ENCODE measurements at regions not wholly inside any gene's neighbourhood (a gene's known extent, or its start where the extent isn't known, plus 50 kb on each side); places are given as distances from the start of the nearest gene placed in this dataset.

DNA sequence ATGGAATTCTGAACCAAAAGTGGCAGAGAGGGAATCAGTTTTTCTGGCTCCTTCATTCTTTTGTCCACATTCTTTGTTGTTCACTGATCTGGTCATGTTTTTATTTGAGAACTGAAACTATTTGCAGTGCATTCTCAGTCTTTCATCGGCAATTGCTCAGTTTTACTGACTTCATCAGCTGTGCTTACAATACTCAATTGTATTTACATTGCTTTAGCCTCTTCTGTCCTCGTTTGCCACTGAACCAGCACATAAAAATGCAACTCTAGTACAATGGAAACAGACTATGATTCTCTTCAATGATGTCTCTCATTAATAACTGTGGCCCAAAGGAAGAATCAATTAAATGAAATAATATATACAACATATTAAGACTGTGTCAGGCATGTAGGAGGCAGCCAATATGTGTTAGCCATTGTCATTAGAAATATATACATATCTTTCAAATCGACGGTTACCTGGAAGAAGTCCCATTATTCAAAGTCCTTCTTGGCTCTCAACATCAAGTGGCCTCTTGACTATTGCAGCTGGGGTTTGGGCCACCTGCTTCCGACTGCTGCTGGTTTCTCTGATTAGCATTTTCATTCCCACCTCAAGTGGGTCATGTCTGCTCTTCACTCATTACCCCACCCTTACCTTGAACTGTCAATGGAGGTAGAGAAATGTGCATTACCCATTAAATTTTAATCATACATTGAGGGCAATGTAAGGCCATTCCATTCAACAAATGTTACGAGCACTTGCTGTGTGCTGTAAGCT, 600.1 kb downstream of the INSC start:
- H3K4me1 Mint-ChIP-seq = no peaks in the 10 kb centered on the region
- no peaks in the 10 kb centered on the region for H3K36me3 Mint-ChIP-seq
- no peak overlapping the region for H3K4me3 Mint-ChIP-seq
- peaks cover 2 to 3% (median 2%) of the 10 kb centered on the region in 3 donors for H3K27me3 Mint-ChIP-seq (ENCODE audit: low read depth in 3 of 3)
- H3K9me3 Mint-ChIP-seq = peaks cover 0 to 10% (median 1%) of the 10 kb centered on the region in 6 donors
- DNase-seq = no peak
- no peak overlapping the region for H3K27ac Mint-ChIP-seq

GRCh38 chr11:15716550-15716949, 601.8 kb downstream of the INSC start:
- Mint-ChIP-seq H3K36me3 (no peaks in the 10 kb centered on the region), H3K4me3 (no peak overlapping the region), H3K27ac (no peak overlapping the region), H3K27me3 (ENCODE audit: low read depth in 3 of 3) (peaks cover 2 to 3% (median 2%) of the 10 kb centered on the region in 3 donors), H3K9me3 (peaks cover 0 to 10% (median 1%) of the 10 kb centered on the region in 6 donors), H3K4me1 (no peaks in the 10 kb centered on the region)
- DNase-seq = no peak

GRCh38 chr11:15720460-15720859, 605.7 kb downstream of the INSC start:
- DNase-seq = no peak
- no peak overlapping the region for H3K27ac Mint-ChIP-seq
- peaks cover 2 to 3% (median 2%) of the 10 kb centered on the region in 3 donors for H3K27me3 Mint-ChIP-seq (ENCODE audit: low read depth in 3 of 3)
- no peaks in the 10 kb centered on the region for H3K36me3 Mint-ChIP-seq
- no peaks in the 10 kb centered on the region for H3K4me1 Mint-ChIP-seq
- H3K4me3 Mint-ChIP-seq = no peak overlapping the region
- peaks cover 0 to 8% (median 1%) of the 10 kb centered on the region in 6 donors for H3K9me3 Mint-ChIP-seq

- no peak for DNase-seq
- H3K9me3 Mint-ChIP-seq = peaks cover 0 to 18% (median 0%) of the 10 kb centered on the region in 6 donors
- no peaks in the 10 kb centered on the region for H3K4me1 Mint-ChIP-seq
- H3K27ac Mint-ChIP-seq = no peak overlapping the region
- H3K4me3 Mint-ChIP-seq = no peak overlapping the region
- H3K27me3 Mint-ChIP-seq (ENCODE audit: low read depth in 3 of 3) = no peaks in the 10 kb centered on the region
- H3K36me3 Mint-ChIP-seq = no peaks in the 10 kb centered on the region
Observed at GRCh38 chr11:15723966-15724365, 609.2 kb downstream of the INSC start.

GRCh38 chr11:15724601-15725000, 609.9 kb downstream of the INSC start:
- Mint-ChIP-seq H3K9me3 (peaks cover 0 to 18% (median 0%) of the 10 kb centered on the region in 6 donors), H3K27me3 (ENCODE audit: low read depth in 3 of 3) (no peaks in the 10 kb centered on the region), H3K4me3 (no peak overlapping the region), H3K4me1 (no peaks in the 10 kb centered on the region), H3K36me3 (no peaks in the 10 kb centered on the region), H3K27ac (no peak overlapping the region)
- DNase-seq = no peak

DNA sequence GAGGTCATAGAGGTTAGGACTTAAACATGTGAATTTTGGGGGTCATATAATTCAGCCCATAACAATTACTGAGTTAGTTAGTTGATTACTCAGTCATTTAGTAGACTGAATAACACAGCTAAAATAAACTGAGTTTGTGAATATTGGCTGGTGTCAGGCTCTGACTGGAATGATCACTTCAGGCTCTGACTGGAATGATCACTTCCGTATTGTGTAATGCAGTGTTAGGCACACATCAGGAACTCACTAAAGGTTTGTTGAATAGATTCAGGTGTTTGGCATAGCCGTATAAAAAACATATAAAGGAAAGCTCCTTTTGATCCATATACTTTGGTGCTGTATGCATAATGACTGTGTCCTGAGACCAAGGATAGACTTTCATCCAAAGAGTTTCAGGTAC, 610.5 kb downstream of the INSC start:
- Mint-ChIP-seq H3K27me3 (ENCODE audit: low read depth in 3 of 3) (no peaks in the 10 kb centered on the region), H3K36me3 (no peaks in the 10 kb centered on the region), H3K4me1 (no peaks in the 10 kb centered on the region), H3K27ac (no peak overlapping the region), H3K9me3 (peaks cover 0 to 18% (median 0%) of the 10 kb centered on the region in 6 donors), H3K4me3 (no peak overlapping the region)
- DNase-seq = no peak

DNA sequence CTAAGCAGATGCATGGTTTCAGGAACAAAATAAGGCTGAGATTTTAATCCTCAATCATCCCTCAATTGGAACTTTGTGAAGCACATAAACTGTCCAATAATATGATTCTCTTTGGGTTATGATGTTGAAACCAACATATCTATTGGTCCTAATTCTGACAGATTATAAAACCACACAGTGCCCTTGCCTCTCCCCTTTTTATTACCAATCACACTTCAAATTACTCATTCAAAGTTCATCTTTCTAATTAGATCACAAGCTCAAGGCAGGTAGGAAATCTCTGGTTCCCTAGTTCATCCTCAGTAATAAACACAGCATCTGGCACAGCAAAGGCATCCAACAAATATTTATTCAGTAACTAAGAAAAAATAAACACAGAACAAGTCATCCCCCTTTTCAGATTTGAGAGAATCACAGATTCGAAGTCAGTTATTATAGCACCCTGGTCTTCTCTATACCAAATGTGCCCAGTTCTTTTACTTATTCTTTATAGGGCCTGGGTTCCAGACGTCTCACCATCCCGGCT, 611.6 kb downstream of the INSC start:
- Mint-ChIP-seq H3K4me1 (no peaks in the 10 kb centered on the region), H3K27ac (no peak overlapping the region), H3K9me3 (peaks cover 0 to 18% (median 0%) of the 10 kb centered on the region in 6 donors), H3K4me3 (no peak overlapping the region), H3K36me3 (no peaks in the 10 kb centered on the region), H3K27me3 (ENCODE audit: low read depth in 3 of 3) (no peaks in the 10 kb centered on the region)
- DNase-seq = no peak

GRCh38 chr11:15726893-15727519, 612.3 kb downstream of the INSC start:
- no peak for DNase-seq
- Mint-ChIP-seq H3K27ac (no peak overlapping the region), H3K4me1 (no peaks in the 10 kb centered on the region), H3K9me3 (peaks cover 0 to 18% (median 0%) of the 10 kb centered on the region in 6 donors), H3K27me3 (ENCODE audit: low read depth in 3 of 3) (no peaks in the 10 kb centered on the region), H3K36me3 (no peaks in the 10 kb centered on the region), H3K4me3 (no peak overlapping the region)

- Mint-ChIP-seq H3K4me3 (no peak overlapping the region), H3K4me1 (no peaks in the 10 kb centered on the region), H3K36me3 (no peaks in the 10 kb centered on the region), H3K27me3 (ENCODE audit: low read depth in 3 of 3) (no peaks in the 10 kb centered on the region), H3K9me3 (peaks cover 0 to 14% (median 0%) of the 10 kb centered on the region in 6 donors), H3K27ac (no peak overlapping the region)
- DNase-seq = no peak
Observed at GRCh38 chr11:15727520-15727914, 612.8 kb downstream of the INSC start.

- no peak overlapping the region for H3K4me3 Mint-ChIP-seq
- H3K27me3 Mint-ChIP-seq (ENCODE audit: low read depth in 3 of 3) = no peaks in the 10 kb centered on the region
- H3K36me3 Mint-ChIP-seq = no peaks in the 10 kb centered on the region
- peaks cover 0 to 14% (median 0%) of the 10 kb centered on the region in 6 donors for H3K9me3 Mint-ChIP-seq
- no peaks in the 10 kb centered on the region for H3K4me1 Mint-ChIP-seq
- DNase-seq = no peak
- H3K27ac Mint-ChIP-seq = no peak overlapping the region
Observed at GRCh38 chr11:15728207-15728606, 613.5 kb downstream of the INSC start.

DNA sequence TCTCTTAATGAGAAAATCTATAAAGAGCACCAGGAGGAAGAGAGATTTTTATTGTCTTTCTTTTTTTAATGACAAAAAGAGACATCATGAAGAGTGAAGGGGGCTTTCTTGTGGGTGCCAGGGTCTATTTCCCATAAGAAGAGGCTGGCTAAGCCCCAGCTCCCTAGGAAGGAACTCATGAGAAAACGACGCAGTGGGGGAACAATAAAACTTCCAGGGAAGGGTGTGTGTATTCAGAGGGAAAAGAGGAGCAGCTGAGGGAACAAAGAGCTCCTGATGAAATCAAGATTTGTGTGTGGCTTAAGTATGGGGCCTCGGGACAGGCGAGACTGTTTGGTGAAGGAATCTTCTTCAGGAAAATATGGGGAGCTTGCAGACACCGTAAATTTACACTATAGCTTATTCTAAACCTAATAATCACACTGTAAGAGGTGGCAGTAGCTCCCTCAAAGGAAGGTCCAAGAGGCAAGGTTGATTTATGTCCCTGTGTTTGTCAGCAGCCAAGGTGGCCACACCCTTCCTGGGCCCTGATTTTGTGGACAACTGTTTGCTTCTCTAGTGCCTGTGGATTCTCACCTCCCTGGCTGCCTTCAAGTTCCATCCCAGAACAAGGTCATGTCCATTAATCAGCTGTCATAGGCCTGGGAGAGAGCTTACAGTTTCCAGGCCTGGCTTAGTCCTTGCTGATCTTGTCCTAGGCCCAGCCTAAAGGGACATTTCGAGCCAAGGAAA, 615.7 kb downstream of the INSC start:
- H3K27me3 Mint-ChIP-seq (ENCODE audit: low read depth in 3 of 3) = no peaks in the 10 kb centered on the region
- DNase-seq = no peak
- H3K4me1 Mint-ChIP-seq = no peaks in the 10 kb centered on the region
- peaks cover 0 to 14% (median 2%) of the 10 kb centered on the region in 6 donors for H3K9me3 Mint-ChIP-seq
- no peak overlapping the region for H3K27ac Mint-ChIP-seq
- no peak overlapping the region for H3K4me3 Mint-ChIP-seq
- no peaks in the 10 kb centered on the region for H3K36me3 Mint-ChIP-seq

DNA sequence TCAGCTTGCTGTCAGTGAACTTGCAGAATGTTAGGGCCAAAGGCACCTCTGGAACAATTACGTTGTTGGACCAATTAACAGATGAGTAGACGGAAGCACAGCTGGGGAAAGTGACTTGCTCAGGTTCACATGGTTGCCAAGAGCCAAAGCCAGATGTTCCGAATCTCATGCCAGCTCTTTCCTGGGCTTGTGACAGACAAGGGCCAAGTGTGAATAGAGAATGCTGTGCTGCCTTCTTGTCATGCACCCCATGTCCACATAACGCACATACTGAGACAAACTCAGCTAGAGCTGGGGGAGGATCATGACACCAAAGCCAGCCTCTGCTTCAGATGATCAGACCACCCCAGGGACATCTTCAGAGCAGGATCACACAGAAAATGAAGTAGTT, 616.3 kb downstream of the INSC start:
- H3K27me3 Mint-ChIP-seq (ENCODE audit: low read depth in 3 of 3) = no peaks in the 10 kb centered on the region
- no peak overlapping the region for H3K4me3 Mint-ChIP-seq
- no peaks in the 10 kb centered on the region for H3K4me1 Mint-ChIP-seq
- DNase-seq = no peak
- no peak overlapping the region for H3K27ac Mint-ChIP-seq
- peaks cover 0 to 14% (median 2%) of the 10 kb centered on the region in 6 donors for H3K9me3 Mint-ChIP-seq
- no peaks in the 10 kb centered on the region for H3K36me3 Mint-ChIP-seq

GRCh38 chr11:15735706-15736105, 620.6 kb downstream of the SOX6 start:
- Mint-ChIP-seq H3K27ac (no peak overlapping the region), H3K4me3 (no peak overlapping the region), H3K27me3 (ENCODE audit: low read depth in 3 of 3) (no peaks in the 10 kb centered on the region), H3K9me3 (peaks cover 0 to 5% (median 3%) of the 10 kb centered on the region in 6 donors), H3K4me1 (no peaks in the 10 kb centered on the region), H3K36me3 (no peaks in the 10 kb centered on the region)
- no peak for DNase-seq

DNA sequence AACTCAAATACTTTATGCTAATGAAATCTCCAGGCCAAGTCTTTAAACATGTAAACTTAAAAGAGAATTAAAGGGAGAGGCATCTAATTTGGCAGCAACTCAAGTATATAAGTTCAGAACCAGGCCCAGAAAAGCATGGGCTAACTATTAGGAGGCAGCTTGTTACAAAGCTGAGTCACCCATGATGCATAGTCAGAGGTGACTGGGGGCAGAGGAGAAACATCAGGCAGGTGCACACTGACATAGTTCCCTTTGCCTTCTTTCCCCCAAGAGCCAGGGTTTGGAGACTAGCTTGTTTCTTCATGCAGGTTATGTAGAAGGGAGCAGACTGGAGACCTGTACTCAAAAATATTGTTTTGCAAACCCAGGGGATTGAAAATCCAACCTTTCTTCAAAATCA, 619.0 kb downstream of the SOX6 start:
- no peak overlapping the region for H3K4me3 Mint-ChIP-seq
- H3K27ac Mint-ChIP-seq = no peak overlapping the region
- DNase-seq = no peak
- no peaks in the 10 kb centered on the region for H3K27me3 Mint-ChIP-seq (ENCODE audit: low read depth in 3 of 3)
- no peaks in the 10 kb centered on the region for H3K4me1 Mint-ChIP-seq
- H3K36me3 Mint-ChIP-seq = no peaks in the 10 kb centered on the region
- H3K9me3 Mint-ChIP-seq = peaks cover 0 to 5% (median 2%) of the 10 kb centered on the region in 6 donors
